Stimulated activated CD8-positive, alpha-beta memory T cell treated with anti-CD3 and anti-CD28 coated beads, Interleukin-2, amount 100 ng/mL, for 48 hours (primary cell): ENCODE measurements at regions not wholly inside any gene's neighbourhood (a gene's known extent, or its start where the extent isn't known, plus 50 kb on each side); places are given as distances from the start of the nearest gene placed in this dataset.

Source experiments
- DNase-seq, 2 donors: peaks; one replicate each; pipeline ENCODE4 v3.0.0-alpha.2; 2020; ENCODE audit warnings: low read depth in 2 of 2

GRCh38 chr22:48864748-48865147 lies 962.9 kb downstream of the BRD1 start:
- no peak for DNase-seq

DNA sequence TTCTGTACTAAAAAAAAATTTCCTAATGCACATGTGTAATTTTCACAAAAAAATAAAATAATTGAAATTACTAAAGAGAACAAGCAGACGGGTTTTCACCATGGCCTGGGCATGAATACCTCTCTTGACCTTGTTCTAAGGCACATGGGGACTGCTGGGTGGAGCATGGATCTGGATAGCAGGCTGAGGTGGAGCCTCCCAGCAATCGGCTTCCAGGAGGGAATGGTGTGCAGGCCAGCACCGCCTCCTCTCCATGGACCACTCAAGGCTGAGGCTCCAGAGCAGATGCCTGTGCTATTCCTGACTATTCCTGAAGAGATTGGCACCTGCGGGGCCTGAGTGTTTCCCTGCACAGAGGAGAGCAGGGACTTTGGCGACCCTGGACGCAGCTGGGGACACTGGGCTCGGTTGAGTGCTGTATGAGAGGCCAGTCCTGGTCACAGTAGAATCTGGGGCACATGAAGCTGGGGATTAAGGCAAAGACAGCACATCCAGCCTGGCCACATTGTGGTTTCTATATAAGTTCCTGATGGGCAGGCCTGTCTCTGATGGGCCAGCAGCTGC lies 963.6 kb downstream of the BRD1 start:
- no peak for DNase-seq

- DNase-seq = no peak
Measured at GRCh38 chr22:48860557-48860956, 967.1 kb downstream of the BRD1 start.

- no peak for DNase-seq
Measured at GRCh38 chr22:48858856-48859255, 968.8 kb downstream of the BRD1 start.

GRCh38 chr22:48858121-48858520 lies 969.6 kb downstream of the BRD1 start:
- DNase-seq = no peak

DNA sequence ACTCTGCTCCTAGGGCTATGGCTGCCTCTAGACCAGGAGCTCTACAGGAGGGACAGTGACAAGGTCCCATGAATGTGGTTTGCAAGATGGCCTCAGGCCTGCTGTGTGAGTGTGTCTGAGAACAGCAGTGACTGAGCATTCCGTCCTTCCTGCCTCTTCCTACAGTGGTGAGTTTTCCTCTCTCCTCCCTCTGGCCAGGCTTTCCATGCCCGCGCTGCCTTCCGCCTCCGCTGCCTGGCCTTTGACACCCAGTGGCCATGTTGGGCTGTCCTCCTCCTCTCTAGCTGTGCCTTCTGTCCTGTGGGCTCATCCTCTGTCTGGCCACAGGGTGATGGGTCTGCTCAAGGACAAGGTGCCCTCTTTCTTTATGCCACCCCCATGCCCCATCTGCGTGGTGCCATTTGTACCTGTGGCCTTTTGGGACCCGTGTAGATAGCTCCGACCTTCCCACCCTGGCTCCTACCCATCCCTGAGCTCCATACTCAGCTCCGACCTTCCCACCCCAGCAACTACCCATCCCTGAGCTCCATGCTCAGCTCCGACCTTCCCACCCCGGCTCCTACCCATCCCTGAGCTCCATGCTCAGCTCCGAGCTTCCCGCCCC lies 970.4 kb downstream of the BRD1 start:
- no peak for DNase-seq

- no peak for DNase-seq
Measured at GRCh38 chr22:48856308-48856615, 971.4 kb downstream of the BRD1 start.

DNA sequence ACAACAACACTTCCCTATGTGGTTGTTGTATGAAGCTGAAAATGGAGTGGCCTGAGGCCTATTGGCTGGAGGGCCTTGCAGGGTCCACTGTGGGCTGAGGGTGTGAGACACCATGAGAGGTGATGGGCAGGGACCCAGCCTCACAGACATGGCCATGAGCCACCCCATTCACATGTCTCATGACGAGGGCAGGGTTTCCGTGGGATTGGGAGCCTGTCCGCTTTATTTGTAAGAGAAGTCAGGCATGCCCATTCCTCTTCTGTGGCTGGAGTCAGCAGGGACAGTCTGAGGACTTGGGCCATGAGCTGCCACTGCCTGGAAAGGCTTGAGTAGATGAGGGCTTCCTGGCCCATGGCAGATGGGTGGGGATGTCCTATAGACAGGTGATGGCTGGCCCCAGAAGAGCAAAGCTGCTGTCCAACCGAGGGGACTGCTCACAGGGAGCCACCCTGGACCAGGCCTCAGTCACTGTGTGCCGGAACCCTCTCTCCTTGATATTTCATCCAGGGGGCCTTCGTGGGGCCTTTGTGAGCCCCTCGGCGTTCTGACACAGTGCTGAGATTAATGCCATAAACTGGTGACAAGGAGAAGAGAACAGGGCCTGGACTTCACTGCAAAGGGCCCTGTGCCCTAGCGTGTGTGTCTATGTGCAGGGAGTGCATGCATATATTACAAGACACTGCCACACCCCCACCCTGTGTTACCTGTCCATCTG lies 971.9 kb downstream of the BRD1 start:
- DNase-seq = no peak

DNA sequence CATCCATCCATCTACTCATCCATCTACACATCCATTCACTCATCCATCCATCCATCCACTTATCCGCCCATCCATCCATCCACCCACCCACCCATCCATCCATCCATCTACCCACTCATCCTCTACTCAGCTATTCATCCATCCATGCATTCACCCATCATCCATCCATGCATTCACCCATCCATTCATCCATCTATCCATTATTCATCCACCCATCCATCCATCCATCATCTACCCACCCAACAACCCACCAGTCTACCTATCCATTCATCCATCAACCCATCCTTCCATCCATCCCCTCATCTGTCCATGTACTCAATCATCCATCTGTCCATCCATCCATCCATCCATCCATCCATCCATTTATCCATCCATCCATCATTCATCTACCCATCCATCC lies 972.7 kb downstream of the BRD1 start:
- no peak for DNase-seq

- DNase-seq = no peak
Measured at GRCh38 chr22:48853627-48854240, 973.9 kb downstream of the BRD1 start.

DNA sequence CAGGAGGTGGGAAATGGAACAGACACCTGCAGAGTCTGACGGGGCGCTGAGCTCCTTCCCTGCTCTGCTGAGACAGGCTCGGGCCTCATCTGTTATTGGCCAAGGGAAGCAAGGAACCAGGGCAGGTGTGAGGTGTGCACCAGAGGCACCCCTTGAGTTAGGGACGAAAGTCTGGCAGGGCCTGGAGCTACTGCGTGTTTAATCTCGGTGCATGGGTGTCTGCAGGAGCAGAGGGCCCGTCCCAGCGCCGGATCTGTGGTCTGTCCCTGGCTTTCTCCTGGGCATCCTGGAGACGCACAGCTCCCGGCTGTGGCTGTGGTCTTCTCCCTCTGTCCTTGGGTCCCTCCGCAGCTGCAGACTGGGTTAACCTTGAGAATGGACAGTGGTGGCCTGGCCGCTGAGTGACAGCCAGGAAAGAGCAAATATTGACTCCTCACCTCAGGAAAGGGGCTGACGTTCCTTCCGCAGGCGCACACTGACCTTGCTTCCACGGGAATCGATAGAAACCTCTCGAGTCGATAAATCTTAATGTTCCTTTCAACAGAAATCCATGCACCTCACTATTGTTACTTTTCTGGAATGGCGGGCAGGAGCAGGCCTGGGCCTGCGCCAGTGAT lies 975.6 kb downstream of the BRD1 start:
- DNase-seq = no peak

DNA sequence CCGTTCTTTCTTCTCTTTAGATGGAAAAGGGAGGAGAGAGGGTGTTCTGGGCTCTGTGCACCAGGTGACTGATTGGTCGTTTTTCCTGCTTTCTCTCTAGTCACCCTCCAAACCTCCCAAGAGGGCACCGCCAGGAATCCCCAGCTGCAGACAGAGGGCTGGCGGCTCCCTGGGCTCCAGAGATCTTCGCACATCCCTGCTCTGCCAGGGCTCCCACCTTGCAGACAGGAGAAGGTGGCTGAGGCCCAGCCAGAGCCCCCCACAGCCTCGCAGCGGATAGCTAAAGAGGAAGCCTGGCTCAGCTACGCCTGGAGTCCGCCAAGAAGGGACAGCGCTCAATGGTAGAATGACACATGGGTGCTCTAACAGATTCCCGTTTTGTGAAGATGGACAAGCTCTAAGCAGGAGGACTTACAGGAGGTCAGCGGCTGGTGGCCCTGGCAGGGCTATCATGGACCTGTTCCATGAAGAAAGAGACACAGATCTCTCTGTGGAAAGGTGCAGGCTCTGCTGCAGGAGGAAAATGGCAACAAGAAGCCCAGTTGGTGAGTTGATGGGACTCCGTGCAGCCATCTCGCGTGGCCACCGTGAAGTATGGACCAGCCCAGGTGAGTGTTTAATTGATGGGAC lies 976.9 kb downstream of the BRD1 start:
- DNase-seq = no peak

DNA sequence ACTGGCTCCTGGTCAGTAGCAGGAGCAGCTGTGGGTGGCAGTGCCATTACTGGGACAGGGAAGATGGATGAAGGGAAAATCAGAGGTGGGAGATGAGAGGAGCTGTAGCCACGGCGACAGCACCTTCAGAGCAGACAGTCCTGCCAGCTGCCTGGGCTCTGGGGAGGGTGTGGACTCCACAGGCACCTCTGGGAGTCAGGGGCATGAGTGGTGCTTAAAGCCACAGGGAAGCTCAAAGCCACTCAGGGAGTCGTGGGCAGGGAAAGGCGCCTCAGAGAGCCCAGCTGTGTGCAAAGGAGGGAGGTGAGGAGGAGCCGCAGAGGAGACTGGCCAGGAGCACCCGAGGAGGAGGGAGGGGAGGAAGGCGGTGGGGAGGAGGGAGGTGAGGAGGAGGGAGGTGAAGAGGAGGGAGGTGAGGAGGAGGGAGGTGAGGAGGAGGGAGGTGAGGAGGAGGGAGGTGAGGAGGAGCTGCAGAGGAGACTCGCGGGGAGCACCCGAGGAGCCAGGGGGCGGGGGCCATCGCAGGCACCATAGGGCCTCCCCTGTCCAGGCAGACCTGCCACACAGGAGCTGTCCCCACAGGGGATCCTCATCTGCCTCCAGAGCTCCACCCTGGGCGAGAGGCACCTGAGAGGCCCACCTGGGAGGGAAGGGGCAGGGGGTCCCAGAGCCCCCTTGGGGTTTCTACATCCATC lies 977.6 kb downstream of the BRD1 start:
- DNase-seq = no peak

- DNase-seq = no peak
Measured at GRCh38 chr22:48849219-48849912, 978.3 kb downstream of the BRD1 start.

DNA sequence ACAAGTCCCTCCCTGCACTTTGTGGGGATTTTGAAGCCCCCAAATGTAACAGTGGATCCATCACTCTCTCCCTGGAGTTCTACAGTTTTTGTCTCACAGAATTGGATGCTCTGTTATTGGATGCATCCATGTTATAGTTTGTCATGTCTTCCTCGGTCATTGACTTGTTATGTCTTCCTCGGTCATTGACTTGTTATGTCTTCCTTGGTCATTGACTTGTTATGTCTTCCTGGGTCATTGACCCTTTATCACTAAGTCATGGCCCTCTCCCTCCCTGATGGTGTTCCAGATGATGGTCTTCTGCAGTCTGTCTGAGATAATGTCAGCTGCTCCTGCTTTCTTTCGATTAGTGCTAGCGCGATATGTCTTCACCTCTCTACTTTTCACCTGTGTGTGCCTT lies 981.5 kb downstream of the BRD1 start:
- no peak for DNase-seq

DNA sequence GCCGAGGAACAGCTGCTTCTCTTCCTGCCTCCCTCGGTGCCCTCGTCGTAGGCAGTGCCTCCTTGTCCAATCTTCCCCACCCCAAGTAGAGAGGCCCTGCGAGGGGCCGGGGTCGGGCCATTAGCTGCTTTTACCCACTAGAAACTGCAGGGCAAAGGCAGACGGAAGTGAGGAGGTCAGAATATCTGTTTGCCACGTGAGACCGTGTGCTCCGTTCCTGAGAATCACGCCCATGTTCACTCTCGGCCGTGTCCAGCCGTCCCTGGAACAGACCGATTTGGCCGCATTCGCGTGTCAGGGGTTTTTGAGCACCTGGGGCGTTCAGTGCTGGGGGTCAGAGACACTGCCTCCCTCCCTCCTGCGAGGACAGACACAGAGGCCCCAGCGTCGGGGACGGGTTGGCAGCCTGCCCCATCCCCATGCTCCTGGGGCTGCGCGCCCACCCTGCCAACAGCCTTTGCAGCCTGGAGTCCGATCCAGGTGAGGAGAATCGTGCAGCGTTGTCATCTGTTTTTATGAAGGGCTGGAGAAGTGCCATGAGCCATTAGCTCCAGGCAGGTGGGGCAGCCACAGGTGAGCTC lies 982.2 kb downstream of the BRD1 start:
- DNase-seq = no peak

DNA sequence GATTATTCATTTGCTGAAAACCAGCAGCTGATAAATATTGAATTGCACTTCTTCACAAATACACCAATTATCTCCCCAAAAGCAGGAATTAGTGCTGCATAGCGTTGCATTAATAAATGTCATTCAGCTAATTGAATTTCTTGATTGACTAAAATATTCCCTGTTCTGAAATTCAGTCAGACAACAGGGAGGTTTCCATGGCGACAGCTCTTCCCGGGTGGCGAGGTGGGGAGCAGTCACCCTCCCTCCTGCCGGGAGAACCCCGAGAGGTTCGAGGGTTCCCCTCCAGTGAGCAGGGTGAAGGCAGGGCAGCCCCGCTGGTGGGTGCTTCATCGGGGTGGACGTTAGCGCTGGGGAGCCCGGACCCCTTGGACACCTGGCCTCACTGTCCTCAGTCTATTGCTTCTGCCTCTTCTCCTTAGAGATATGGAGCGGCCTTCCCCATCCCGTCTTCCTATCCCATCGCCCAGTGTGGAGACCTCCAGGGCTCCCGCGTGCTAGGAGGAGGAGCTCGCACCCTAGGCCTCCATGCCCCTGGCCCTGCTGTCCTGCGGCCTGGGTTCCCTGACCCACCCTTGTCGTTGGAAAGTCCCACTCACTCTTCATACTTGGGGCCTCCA lies 983.5 kb downstream of the BRD1 start:
- no peak for DNase-seq

DNA sequence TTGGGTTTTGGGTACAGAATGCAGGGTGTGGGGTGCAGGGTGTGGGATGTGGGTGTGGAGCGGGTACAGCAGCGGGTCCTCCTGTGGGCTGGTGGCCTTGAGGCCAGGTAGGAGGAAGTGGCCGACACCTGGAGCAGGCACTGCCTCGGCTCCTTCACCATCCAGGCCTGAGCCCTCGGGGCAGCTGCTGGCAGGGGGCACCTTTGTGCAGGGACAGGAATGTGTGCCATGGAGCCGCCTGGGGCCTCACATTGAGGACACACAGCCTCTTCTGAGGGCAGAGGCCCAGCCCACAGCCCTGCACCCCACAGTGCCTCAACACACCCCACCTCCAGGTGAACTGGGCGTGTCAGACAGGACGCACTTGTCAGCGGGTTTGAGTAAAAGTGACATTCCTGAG lies 984.0 kb downstream of the BRD1 start:
- no peak for DNase-seq

GRCh38 chr22:48842976-48843375 lies 984.7 kb downstream of the BRD1 start:
- no peak for DNase-seq

DNA sequence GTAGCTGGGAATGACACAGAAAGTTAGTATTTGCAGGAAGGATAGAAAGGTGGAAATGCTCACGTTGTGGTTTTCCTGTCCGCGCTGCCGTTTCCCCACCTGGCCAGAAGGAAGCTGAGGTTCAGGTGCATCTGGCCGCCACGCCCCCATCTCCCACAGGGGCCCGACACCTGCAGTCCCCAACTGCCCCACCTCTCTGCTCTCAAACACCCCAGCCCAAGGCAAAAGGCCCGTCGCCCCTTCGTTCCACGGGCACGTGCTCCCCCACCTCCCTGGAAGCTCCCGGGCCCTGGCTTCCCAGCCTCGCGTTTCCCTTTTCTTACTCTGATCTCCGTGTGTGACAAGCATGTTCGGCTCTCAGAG lies 985.1 kb downstream of the BRD1 start:
- DNase-seq = no peak
